22Rv1 (cell line): ENCODE measurements at regions not wholly inside any gene's neighbourhood (a gene's known extent, or its start where the extent isn't known, plus 50 kb on each side); places are given as distances from the start of the nearest gene placed in this dataset.
"Not testable (repeated sequence)": the region's sequence is repeated elsewhere in the genome, so short reads cannot be mapped to it uniquely, and the experiment has no call there.

Source experiments
- H3K27ac ChIP-seq: fragments of 450-650 bp; 2 replicates; pipeline ENCODE4 v1.5.1; 2017
- CTCF ChIP-seq: fragments of 450-650 bp; IDR thresholded peaks from 2 replicates; pipeline ENCODE4 v1.5.1; 2017; ENCODE audit warnings: mild to moderate bottlenecking
- ZFX ChIP-seq: fragments of 450-650 bp; IDR thresholded peaks from 2 replicates; pipeline ENCODE4 v1.6.1; 2017; ENCODE audit warnings: antibody characterized with exemption, borderline replicate concordance

GRCh38 chr7:109437957-109438356 is 868.3 kb downstream of the DNAJB9 start:
- H3K27ac ChIP-seq, result no peak overlapping the region
- TF ChIP-seq ZFX, result no peak

GRCh38 chr7:109449760-109450159 is 880.1 kb downstream of the DNAJB9 start:
- TF ChIP-seq CTCF, result no peak
- no peak for TF ChIP-seq ZFX

GRCh38 chr7:109456116-109456515 is 886.4 kb downstream of the DNAJB9 start:
- TF ChIP-seq CTCF, result 0 out of 2 replicates have a peak, but pooled peaks have one; percentile 11
- no peak for TF ChIP-seq ZFX
- no peak overlapping the region for H3K27ac ChIP-seq

More at GRCh38 chr7:109449760-109450159, 880.1 kb downstream of the DNAJB9 start:
- no peak overlapping the region for H3K27ac ChIP-seq

- TF ChIP-seq ZFX, result no peak
- H3K27ac ChIP-seq, result no peak overlapping the region
These were observed 890.6 kb downstream of the DNAJB9 start for GRCh38 chr7:109460296-109460695.

- TF ChIP-seq ZFX (no peak), CTCF (no peak)
These were observed 892.5 kb downstream of the DNAJB9 start for GRCh38 chr7:109462171-109462570.

GRCh38 chr7:109467729-109468128 is 898.1 kb downstream of the DNAJB9 start:
- H3K27ac ChIP-seq, result not testable (repeated sequence)

More at GRCh38 chr7:109462171-109462570, 892.5 kb downstream of the DNAJB9 start:
- no peak overlapping the region for H3K27ac ChIP-seq

GRCh38 chr7:109473172-109473571 is 903.5 kb downstream of the DNAJB9 start:
- TF ChIP-seq ZFX (no peak), CTCF (no peak)
- no peak overlapping the region for H3K27ac ChIP-seq

GRCh38 chr7:109476409-109476808 is 906.7 kb downstream of the DNAJB9 start:
- TF ChIP-seq CTCF, result no peak
- no peak for TF ChIP-seq ZFX

GRCh38 chr7:109479388-109479787 is 909.7 kb downstream of the DNAJB9 start:
- H3K27ac ChIP-seq, result no peak overlapping the region
- TF ChIP-seq ZFX, result no peak
- TF ChIP-seq CTCF, result peak; percentile 54

More at GRCh38 chr7:109476409-109476808, 906.7 kb downstream of the DNAJB9 start:
- H3K27ac ChIP-seq, result no peak overlapping the region

GRCh38 chr7:109490607-109491006 is 920.9 kb downstream of the DNAJB9 start:
- H3K27ac ChIP-seq, result not testable (repeated sequence)
